ENCODE measurements at regions not wholly inside any gene's neighbourhood (a gene's known extent, or its start where the extent isn't known, plus 50 kb on each side); places are given as distances from the start of the nearest gene placed in this dataset.
A peak's percentile ranks its signal among the peaks of the same experiment; 100 is the strongest.

- TF ChIP-seq HINFP (CRISPR knock-in tag; IDR thresholded peaks at IDR 0.05; ENCODE audit: low read depth) (no peak), UBTF (CRISPR knock-in tag; IDR thresholded peaks at IDR 0.05) (peak; percentile 63), JARID2 (CRISPR knock-in tag; IDR thresholded peaks at IDR 0.05; ENCODE audit: insufficient replicate concordance) (no peak), RBM22 (optimal IDR thresholded peaks at IDR 0.05; ENCODE audit: low read length) (no peak), ZNF768 (CRISPR knock-in tag; IDR thresholded peaks at IDR 0.05) (no peak), JUN (CRISPR knock-in tag; IDR thresholded peaks at IDR 0.05) (no peak), ZNF580 (CRISPR knock-in tag; IDR thresholded peaks at IDR 0.05; ENCODE audit: borderline replicate concordance, low read depth) (peak; percentile 42; the same call in 1 of the 2 replicates), PATZ1 (CRISPR knock-in tag; IDR thresholded peaks at IDR 0.05) (peak; percentile 77), ZNF256 (CRISPR knock-in tag; conservative IDR thresholded peaks at IDR 0.05) (no peak), SAP130 (CRISPR knock-in tag; IDR thresholded peaks at IDR 0.05; ENCODE audit: low read depth) (peak; percentile 83), RARG (CRISPR knock-in tag; IDR thresholded peaks at IDR 0.05; ENCODE audit: low read depth) (no peak), ZNF598 (CRISPR knock-in tag; IDR thresholded peaks at IDR 0.05; ENCODE audit: borderline replicate concordance) (no peak), IKZF4 (CRISPR knock-in tag; IDR thresholded peaks at IDR 0.05; ENCODE audit: borderline replicate concordance, low read depth, not compliant biosample characterization) (no peak), ZNF225 (CRISPR knock-in tag; IDR thresholded peaks at IDR 0.05) (no peak), ZNF644 (CRISPR knock-in tag; IDR thresholded peaks at IDR 0.05; ENCODE audit: low read depth) (peak; percentile 98), MATR3 (CRISPR knock-in tag; IDR thresholded peaks at IDR 0.05) (no peak), ATF1 (CRISPR knock-in tag; IDR thresholded peaks at IDR 0.05) (peak; percentile 49; the same call in 1 of the 2 replicates), ZNF883 (CRISPR knock-in tag; IDR thresholded peaks at IDR 0.05; ENCODE audit: not compliant biosample characterization) (no peak), ZMYM4 (CRISPR knock-in tag; IDR thresholded peaks at IDR 0.05) (peak; percentile 85), NR2F2 (IDR thresholded peaks at IDR 0.05; ENCODE audit: borderline replicate concordance, low read depth) (peak; percentile 22; the same call in 1 of the 2 replicates), HOXA9 (CRISPR knock-in tag; IDR thresholded peaks at IDR 0.05; ENCODE audit: borderline replicate concordance) (no peak), PRMT3 (CRISPR knock-in tag; IDR thresholded peaks at IDR 0.05; ENCODE audit: borderline replicate concordance, low read depth) (no peak), SUZ12 (IDR thresholded peaks at IDR 0.05; ENCODE audit: low read depth, low read length) (no peak)
Measured at GRCh38 chr12:9342614-9343353, 134.6 kb upstream of the PZP start (continued).
